ENCODE measurements at regions not wholly inside any gene's neighbourhood (a gene's known extent, or its start where the extent isn't known, plus 50 kb on each side); places are given as distances from the start of the nearest gene placed in this dataset.

- Histone ChIP-seq H3K27ac (ENCODE audit: low read depth, low read length) (no peak overlapping the region), H2AFZ (ENCODE audit: low read length) (no peak overlapping the region), H3K4me1 (ENCODE audit: insufficient read depth, low read length) (peaks cover 14% of the 10 kb centered on the region), H3K9me3 (ENCODE audit: low read depth, low read length) (no peaks in the 10 kb centered on the region), H4K20me1 (ENCODE audit: insufficient read depth, low read length) (no peaks in the 10 kb centered on the region), H3K4me3 (ENCODE audit: insufficient read depth, low read length) (no peak overlapping the region), H3K4me2 (ENCODE audit: insufficient read depth, low read length) (no peak overlapping the region), H3K36me3 (ENCODE audit: insufficient read depth, low read length) (no peaks in the 10 kb centered on the region), H3K79me2 (ENCODE audit: insufficient read depth, low read length) (no peaks in the 10 kb centered on the region), H3K27me3 (ENCODE audit: insufficient read depth, low read length) (no peaks in the 10 kb centered on the region)
- no peak for DNase-seq (ENCODE audit: insufficient read length, low spot score, missing footprints)
- no peak for TF ChIP-seq CTCF (IDR thresholded peaks at IDR 0.05; ENCODE audit: extremely low read depth, low read depth, low read length)
Measured at GRCh38 chr12:92563819-92564218, 139.0 kb upstream of the PLEKHG7 start.

- H3K4me2 ChIP-seq (ENCODE audit: insufficient read depth, low read length) = no peak overlapping the region
- no peak overlapping the region for H3K27ac ChIP-seq (ENCODE audit: low read depth, low read length)
- TF ChIP-seq CTCF (IDR thresholded peaks at IDR 0.05; ENCODE audit: extremely low read depth, low read depth, low read length) = no peak
- H3K4me1 ChIP-seq (ENCODE audit: insufficient read depth, low read length) = peaks cover 14% of the 10 kb centered on the region
- no peak for DNase-seq (ENCODE audit: insufficient read length, low spot score, missing footprints)
- no peaks in the 10 kb centered on the region for H3K27me3 ChIP-seq (ENCODE audit: insufficient read depth, low read length)
- H3K9me3 ChIP-seq (ENCODE audit: low read depth, low read length) = no peaks in the 10 kb centered on the region
- no peaks in the 10 kb centered on the region for H3K79me2 ChIP-seq (ENCODE audit: insufficient read depth, low read length)
- H3K36me3 ChIP-seq (ENCODE audit: insufficient read depth, low read length) = no peaks in the 10 kb centered on the region
- no peak overlapping the region for H2AFZ ChIP-seq (ENCODE audit: low read length)
- no peaks in the 10 kb centered on the region for H4K20me1 ChIP-seq (ENCODE audit: insufficient read depth, low read length)
- no peak overlapping the region for H3K4me3 ChIP-seq (ENCODE audit: insufficient read depth, low read length)
Measured at GRCh38 chr12:92562063-92562734, 140.6 kb upstream of the PLEKHG7 start.

- Histone ChIP-seq H2AFZ (ENCODE audit: low read length) (no peak overlapping the region), H3K27ac (ENCODE audit: low read depth, low read length) (no peak overlapping the region), H3K4me2 (ENCODE audit: insufficient read depth, low read length) (peak overlapping the region; percentile 12), H3K4me3 (ENCODE audit: insufficient read depth, low read length) (no peak overlapping the region), H3K9me3 (ENCODE audit: low read depth, low read length) (no peaks in the 10 kb centered on the region), H3K36me3 (ENCODE audit: insufficient read depth, low read length) (no peaks in the 10 kb centered on the region), H3K27me3 (ENCODE audit: insufficient read depth, low read length) (no peaks in the 10 kb centered on the region), H3K4me1 (ENCODE audit: insufficient read depth, low read length) (peaks cover 14% of the 10 kb centered on the region), H4K20me1 (ENCODE audit: insufficient read depth, low read length) (no peaks in the 10 kb centered on the region), H3K79me2 (ENCODE audit: insufficient read depth, low read length) (no peaks in the 10 kb centered on the region)
- DNase-seq (ENCODE audit: insufficient read length, low spot score, missing footprints) = no peak
- no peak for TF ChIP-seq CTCF (IDR thresholded peaks at IDR 0.05; ENCODE audit: extremely low read depth, low read depth, low read length)
Measured at GRCh38 chr12:92561543-92561899, 141.3 kb upstream of the PLEKHG7 start.

- H3K4me3 ChIP-seq (ENCODE audit: insufficient read depth, low read length) = no peak overlapping the region
- peak overlapping the region; percentile 12 for H3K4me2 ChIP-seq (ENCODE audit: insufficient read depth, low read length)
- no peak for DNase-seq (ENCODE audit: insufficient read length, low spot score, missing footprints)
- no peaks in the 10 kb centered on the region for H3K27me3 ChIP-seq (ENCODE audit: insufficient read depth, low read length)
- no peak for TF ChIP-seq CTCF (IDR thresholded peaks at IDR 0.05; ENCODE audit: extremely low read depth, low read depth, low read length)
- no peaks in the 10 kb centered on the region for H3K36me3 ChIP-seq (ENCODE audit: insufficient read depth, low read length)
- no peak overlapping the region for H3K27ac ChIP-seq (ENCODE audit: low read depth, low read length)
- H3K4me1 ChIP-seq (ENCODE audit: insufficient read depth, low read length) = peaks cover 14% of the 10 kb centered on the region
- no peaks in the 10 kb centered on the region for H4K20me1 ChIP-seq (ENCODE audit: insufficient read depth, low read length)
- H3K79me2 ChIP-seq (ENCODE audit: insufficient read depth, low read length) = no peaks in the 10 kb centered on the region
- H3K9me3 ChIP-seq (ENCODE audit: low read depth, low read length) = no peaks in the 10 kb centered on the region
- H2AFZ ChIP-seq (ENCODE audit: low read length) = no peak overlapping the region
Measured at GRCh38 chr12:92560713-92561542, 141.9 kb upstream of the PLEKHG7 start.

Data from osteoblast (primary cell).